HCT116 (cell line): ENCODE measurements at regions not wholly inside any gene's neighbourhood (a gene's known extent, or its start where the extent isn't known, plus 50 kb on each side); places are given as distances from the start of the nearest gene placed in this dataset.

Experiments
- ATAC-seq: fragments of 200-7000 bp; cut with Tn5 transposase; 2 replicates; pipeline ENCODE4 v1.9.1; 2020; ENCODE audit warnings: mild to moderate bottlenecking, moderate library complexity
- BruUV-seq: library from RNA; stranded (reverse); fragments of 400-500 nt; replicated peaks from 2 replicates; lab custom pipeline; 2021; lab: Mats Ljungman, UMichigan
- CTCF ChIA-PET: fragments of 300-600 bp; sonication (Branson Sonifier 250); formaldehyde crosslinking; loops from one replicate; lab custom pipeline; 2021; ENCODE audit warnings: antibody characterized with exemption; lab: Charles Lee
- POLR2A ChIA-PET: fragments of 300-600, 350-600 bp; sonication (Branson Sonifier 250); formaldehyde crosslinking; loops from one replicate; lab custom pipeline; 2021; ENCODE audit warnings: antibody characterized with exemption; lab: Charles Lee
- RAD21 ChIA-PET, 2 experiments: fragments of 300-600 bp; sonication (Branson Sonifier 250); formaldehyde crosslinking; loops; one replicate each; lab custom pipeline; 2023; ENCODE audit warnings: low total read pairs in 2 of 2; ENCODE audit not compliant: uncharacterized antibody in 2 of 2, unreplicated experiment in 2 of 2, low non-redundant PET in 1 of 2; lab: Charles Lee
- DNase-seq: peaks from one replicate; pipeline ENCODE4 v3.0.0-alpha.2; 2010; ENCODE audit warnings: low read depth, low spot score
- H2AFZ ChIP-seq: fragments of 200-600 bp; shearing (Covaris generic), sonication (generic); 2 replicates; pipeline ENCODE4 v1.6.1; 2017; ENCODE audit warnings: low read depth, mixed run types, mixed read lengths, antibody characterized with exemption, low read length; ENCODE audit not compliant: poor library complexity, severe bottlenecking
- H3K27ac ChIP-seq: 2 replicates; pipeline ENCODE4 v1.5.1; 2012; ENCODE audit warnings: low read depth, low read length
- H3K27me3 ChIP-seq: fragments of 200-600 bp; sonication (generic); 2 replicates; pipeline ENCODE4 v1.6.1; 2016; ENCODE audit warnings: mixed run types, low read length, mixed read lengths; ENCODE audit not compliant: insufficient read depth
- H3K36me3 ChIP-seq, 2 experiments: fragments of 200-500 bp in 1 of 2; fragments of 200-600 bp in 1 of 2; sonication (Bioruptor generic) in 1 of 2; sonication (generic) in 1 of 2; 2 replicates each; pipeline versions ENCODE4 v1.5.1 to v1.6.1; 2014 to 2016; ENCODE audit warnings: low read length in 2 of 2, inconsistent platforms in 1 of 2, mixed read lengths in 1 of 2, mixed run types in 1 of 2; ENCODE audit not compliant: insufficient read depth in 2 of 2, control insufficient read depth in 1 of 2
- H3K4me1 ChIP-seq, 2 experiments: fragments of 200-600 bp in 1 of 2; sonication (generic) in 1 of 2; 2 replicates each; pipeline versions ENCODE4 v1.5.1 to v1.6.1; 2012 to 2017; ENCODE audit warnings: low read length in 2 of 2, inconsistent platforms in 1 of 2, mild to moderate bottlenecking in 1 of 2, mixed read lengths in 1 of 2, mixed run types in 1 of 2, moderate library complexity in 1 of 2; ENCODE audit not compliant: insufficient read depth in 2 of 2, control insufficient read depth in 1 of 2
- H3K4me2 ChIP-seq: fragments of 200-600 bp; sonication (generic); 2 replicates; pipeline ENCODE4 v1.6.1; 2017; ENCODE audit warnings: mixed run types, low read length, mixed read lengths
- H3K4me3 ChIP-seq, 2 experiments: fragments of 200-600 bp in 1 of 2; sonication (generic) in 1 of 2; replicated peaks in 1 of 2; 2 replicates each; pipeline ENCODE4 v1.5.1; 2011 to 2016; ENCODE audit warnings: low read length in 2 of 2, control low read depth in 1 of 2, low read depth in 1 of 2, mild to moderate bottlenecking in 1 of 2, mixed read lengths in 1 of 2, mixed run types in 1 of 2
- H3K79me2 ChIP-seq: fragments of 200-600 bp; sonication (generic); 2 replicates; pipeline ENCODE4 v1.6.1; 2017; ENCODE audit warnings: mild to moderate bottlenecking, mixed run types, low read length, moderate library complexity, mixed read lengths; ENCODE audit not compliant: insufficient read depth
- H3K9ac ChIP-seq: fragments of 200-600 bp; sonication (generic); 2 replicates; pipeline ENCODE4 v1.6.1; 2016; ENCODE audit warnings: low read length, mixed read lengths
- H3K9me2 ChIP-seq: fragments of 200-600 bp; sonication (generic), shearing (Covaris generic); 2 replicates; pipeline ENCODE4 v1.6.1; 2017; ENCODE audit warnings: mixed run types, mild to moderate bottlenecking, moderate library complexity; ENCODE audit not compliant: insufficient read depth
- H3K9me3 ChIP-seq, 2 experiments: fragments of 200-500 bp in 1 of 2; fragments of 200-600 bp in 1 of 2; sonication (Bioruptor generic) in 1 of 2; sonication (generic) in 1 of 2; 2 replicates each; pipeline ENCODE4 v1.6.1; 2014 to 2017; ENCODE audit warnings: low read length in 2 of 2, mixed read lengths in 2 of 2, inconsistent platforms in 1 of 2, low read depth in 1 of 2, mild to moderate bottlenecking in 1 of 2, mixed run types in 1 of 2, moderate library complexity in 1 of 2; ENCODE audit not compliant: control insufficient read depth in 1 of 2, insufficient read depth in 1 of 2
- H4K20me1 ChIP-seq: fragments of 200-600 bp; sonication (generic), shearing (Covaris generic); 2 replicates; pipeline ENCODE4 v1.6.1; 2017; ENCODE audit warnings: mixed run types, mild to moderate bottlenecking, moderate library complexity; ENCODE audit not compliant: insufficient read depth
- ELF1 ChIP-seq: IDR thresholded peaks from 2 replicates; pipeline ENCODE4 v1.6.1; 2012; ENCODE audit warnings: low read depth, borderline replicate concordance
- EZH2 ChIP-seq: fragments of 200-600 bp; sonication (generic); IDR thresholded peaks from 2 replicates; pipeline ENCODE4 v1.6.1; 2017; ENCODE audit warnings: antibody characterized with exemption, mixed run types
- EZH2phosphoT487 ChIP-seq: fragments of 200-600 bp; IDR thresholded peaks from 2 replicates; pipeline ENCODE4 v1.6.1; 2018; ENCODE audit warnings: antibody characterized with exemption, borderline replicate concordance
- FOSL1 ChIP-seq: IDR thresholded peaks from 2 replicates; pipeline ENCODE4 v1.6.1; 2012; ENCODE audit warnings: low read depth
- JUND ChIP-seq: IDR thresholded peaks from 2 replicates; pipeline ENCODE4 v1.6.1; 2012
- RAD21 ChIP-seq: IDR thresholded peaks from 2 replicates; pipeline ENCODE4 v1.6.1; 2012; ENCODE audit warnings: low read depth, mild to moderate bottlenecking
- SIN3A ChIP-seq: IDR thresholded peaks from 2 replicates; pipeline ENCODE4 v1.6.1; 2012; ENCODE audit warnings: low read depth
- SP1 ChIP-seq: IDR thresholded peaks from 2 replicates; pipeline ENCODE4 v1.6.1; 2012; ENCODE audit warnings: low read depth
- TCF7L2 ChIP-seq: IDR thresholded peaks from 2 replicates; pipeline ENCODE4 v1.7.0; 2011; ENCODE audit warnings: borderline replicate concordance, inconsistent platforms; ENCODE audit not compliant: insufficient read depth, insufficient read length; ENCODE audit errors: extremely low read depth
- ZNF274 ChIP-seq: fragments of 200-500 bp; sonication (Bioruptor generic); IDR thresholded peaks from 2 replicates; pipeline ENCODE4 v1.6.1; 2014; ENCODE audit warnings: mild to moderate bottlenecking, low read depth, low read length, inconsistent platforms
- intact Hi-C: fragments of 100-400 bp; cut with micrococcal nuclease; formaldehyde crosslinking; loops from 2 replicates; pipeline ENCODE4 v1.10.0; 2022
- TF ChIP-seq, protein P1 (sequence below): IDR thresholded peaks from 2 replicates; pipeline ENCODE4 v1.6.1; 2012; ENCODE audit warnings: low read depth
- TF ChIP-seq, protein P2 (sequence below): IDR thresholded peaks from 2 replicates; pipeline ENCODE4 v1.6.1; 2012
- TF ChIP-seq, protein P3 (sequence below): IDR thresholded peaks from 2 replicates; pipeline ENCODE4 v1.6.1; 2011; ENCODE audit warnings: mild to moderate bottlenecking, low read length, moderate library complexity; ENCODE audit not compliant: insufficient replicate concordance; ENCODE audit errors: extremely low read depth
- TF ChIP-seq, protein P4 (sequence below), 3 experiments: fragments of 200-600 bp in 1 of 3; sonication (generic) in 1 of 3; IDR thresholded peaks in 2 of 3; conservative IDR thresholded peaks in 1 of 3; 2 replicates each; pipeline ENCODE4 v1.5.1; 2012 to 2017; ENCODE audit warnings: low read depth in 2 of 3, low read length in 2 of 3, antibody characterized with exemption in 1 of 3, borderline replicate concordance in 1 of 3, control low read depth in 1 of 3, mild to moderate bottlenecking in 1 of 3, mixed read lengths in 1 of 3, mixed run types in 1 of 3, moderate library complexity in 1 of 3; ENCODE audit not compliant: insufficient read depth in 1 of 3

DNA sequence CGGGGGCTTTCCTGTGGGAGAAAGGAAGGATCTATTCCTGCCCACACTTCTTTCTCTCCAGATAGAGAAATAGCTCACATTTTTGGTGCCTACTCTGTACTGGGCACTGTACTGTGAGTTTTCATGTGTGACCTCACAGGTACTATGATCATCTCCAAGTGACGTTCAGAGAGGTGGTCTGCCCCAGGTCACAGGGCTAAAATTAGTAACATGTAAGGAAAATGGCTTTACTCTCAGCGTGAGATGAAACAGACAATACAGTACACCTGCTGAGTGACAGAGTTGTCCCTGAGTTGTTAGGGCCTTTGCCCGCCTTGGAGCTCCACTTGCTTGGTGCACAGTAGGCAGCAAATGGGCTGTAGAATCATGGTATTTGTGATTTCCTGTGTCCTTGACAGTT is 306.1 kb upstream of the DMRT1 start:
- H3K36me3 ChIP-seq: no peaks in the 10 kb centered on the region
- H2AFZ ChIP-seq: no peak overlapping the region
- no peak overlapping the region for H3K4me2 ChIP-seq
- H3K4me3 ChIP-seq: no peak overlapping the region
- POLR2A ChIA-PET: no interaction called here
- no peak for TF ChIP-seq RAD21
- no peak for TF ChIP-seq SP1
- TF ChIP-seq SIN3A: no peak
- TF ChIP-seq TCF7L2: no peak
- TF ChIP-seq, protein P1, sequence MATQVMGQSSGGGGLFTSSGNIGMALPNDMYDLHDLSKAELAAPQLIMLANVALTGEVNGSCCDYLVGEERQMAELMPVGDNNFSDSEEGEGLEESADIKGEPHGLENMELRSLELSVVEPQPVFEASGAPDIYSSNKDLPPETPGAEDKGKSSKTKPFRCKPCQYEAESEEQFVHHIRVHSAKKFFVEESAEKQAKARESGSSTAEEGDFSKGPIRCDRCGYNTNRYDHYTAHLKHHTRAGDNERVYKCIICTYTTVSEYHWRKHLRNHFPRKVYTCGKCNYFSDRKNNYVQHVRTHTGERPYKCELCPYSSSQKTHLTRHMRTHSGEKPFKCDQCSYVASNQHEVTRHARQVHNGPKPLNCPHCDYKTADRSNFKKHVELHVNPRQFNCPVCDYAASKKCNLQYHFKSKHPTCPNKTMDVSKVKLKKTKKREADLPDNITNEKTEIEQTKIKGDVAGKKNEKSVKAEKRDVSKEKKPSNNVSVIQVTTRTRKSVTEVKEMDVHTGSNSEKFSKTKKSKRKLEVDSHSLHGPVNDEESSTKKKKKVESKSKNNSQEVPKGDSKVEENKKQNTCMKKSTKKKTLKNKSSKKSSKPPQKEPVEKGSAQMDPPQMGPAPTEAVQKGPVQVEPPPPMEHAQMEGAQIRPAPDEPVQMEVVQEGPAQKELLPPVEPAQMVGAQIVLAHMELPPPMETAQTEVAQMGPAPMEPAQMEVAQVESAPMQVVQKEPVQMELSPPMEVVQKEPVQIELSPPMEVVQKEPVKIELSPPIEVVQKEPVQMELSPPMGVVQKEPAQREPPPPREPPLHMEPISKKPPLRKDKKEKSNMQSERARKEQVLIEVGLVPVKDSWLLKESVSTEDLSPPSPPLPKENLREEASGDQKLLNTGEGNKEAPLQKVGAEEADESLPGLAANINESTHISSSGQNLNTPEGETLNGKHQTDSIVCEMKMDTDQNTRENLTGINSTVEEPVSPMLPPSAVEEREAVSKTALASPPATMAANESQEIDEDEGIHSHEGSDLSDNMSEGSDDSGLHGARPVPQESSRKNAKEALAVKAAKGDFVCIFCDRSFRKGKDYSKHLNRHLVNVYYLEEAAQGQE: no peak
- TF ChIP-seq EZH2phosphoT487: no peak
- TF ChIP-seq JUND: no peak
- TF ChIP-seq, protein P2, sequence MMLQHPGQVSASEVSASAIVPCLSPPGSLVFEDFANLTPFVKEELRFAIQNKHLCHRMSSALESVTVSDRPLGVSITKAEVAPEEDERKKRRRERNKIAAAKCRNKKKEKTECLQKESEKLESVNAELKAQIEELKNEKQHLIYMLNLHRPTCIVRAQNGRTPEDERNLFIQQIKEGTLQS: no peak
- no peak for TF ChIP-seq EZH2
- TF ChIP-seq FOSL1: no peak
- no peak for TF ChIP-seq ZNF274
- TF ChIP-seq, protein P3, sequence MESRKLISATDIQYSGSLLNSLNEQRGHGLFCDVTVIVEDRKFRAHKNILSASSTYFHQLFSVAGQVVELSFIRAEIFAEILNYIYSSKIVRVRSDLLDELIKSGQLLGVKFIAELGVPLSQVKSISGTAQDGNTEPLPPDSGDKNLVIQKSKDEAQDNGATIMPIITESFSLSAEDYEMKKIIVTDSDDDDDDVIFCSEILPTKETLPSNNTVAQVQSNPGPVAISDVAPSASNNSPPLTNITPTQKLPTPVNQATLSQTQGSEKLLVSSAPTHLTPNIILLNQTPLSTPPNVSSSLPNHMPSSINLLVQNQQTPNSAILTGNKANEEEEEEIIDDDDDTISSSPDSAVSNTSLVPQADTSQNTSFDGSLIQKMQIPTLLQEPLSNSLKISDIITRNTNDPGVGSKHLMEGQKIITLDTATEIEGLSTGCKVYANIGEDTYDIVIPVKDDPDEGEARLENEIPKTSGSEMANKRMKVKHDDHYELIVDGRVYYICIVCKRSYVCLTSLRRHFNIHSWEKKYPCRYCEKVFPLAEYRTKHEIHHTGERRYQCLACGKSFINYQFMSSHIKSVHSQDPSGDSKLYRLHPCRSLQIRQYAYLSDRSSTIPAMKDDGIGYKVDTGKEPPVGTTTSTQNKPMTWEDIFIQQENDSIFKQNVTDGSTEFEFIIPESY: no peak
- no peak for TF ChIP-seq ELF1
- TF ChIP-seq, protein P4, sequence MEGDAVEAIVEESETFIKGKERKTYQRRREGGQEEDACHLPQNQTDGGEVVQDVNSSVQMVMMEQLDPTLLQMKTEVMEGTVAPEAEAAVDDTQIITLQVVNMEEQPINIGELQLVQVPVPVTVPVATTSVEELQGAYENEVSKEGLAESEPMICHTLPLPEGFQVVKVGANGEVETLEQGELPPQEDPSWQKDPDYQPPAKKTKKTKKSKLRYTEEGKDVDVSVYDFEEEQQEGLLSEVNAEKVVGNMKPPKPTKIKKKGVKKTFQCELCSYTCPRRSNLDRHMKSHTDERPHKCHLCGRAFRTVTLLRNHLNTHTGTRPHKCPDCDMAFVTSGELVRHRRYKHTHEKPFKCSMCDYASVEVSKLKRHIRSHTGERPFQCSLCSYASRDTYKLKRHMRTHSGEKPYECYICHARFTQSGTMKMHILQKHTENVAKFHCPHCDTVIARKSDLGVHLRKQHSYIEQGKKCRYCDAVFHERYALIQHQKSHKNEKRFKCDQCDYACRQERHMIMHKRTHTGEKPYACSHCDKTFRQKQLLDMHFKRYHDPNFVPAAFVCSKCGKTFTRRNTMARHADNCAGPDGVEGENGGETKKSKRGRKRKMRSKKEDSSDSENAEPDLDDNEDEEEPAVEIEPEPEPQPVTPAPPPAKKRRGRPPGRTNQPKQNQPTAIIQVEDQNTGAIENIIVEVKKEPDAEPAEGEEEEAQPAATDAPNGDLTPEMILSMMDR (IDR thresholded peaks at IDR 0.05 in 2 of 3, conservative IDR thresholded peaks at IDR 0.05 in 1 of 3; ENCODE audit: borderline replicate concordance in 1 of 3, insufficient read depth in 1 of 3, low read depth in 2 of 3, low read length in 2 of 3): no peak
- H3K27me3 ChIP-seq: no peaks in the 10 kb centered on the region
- no peak overlapping the region for H3K27ac ChIP-seq
- H3K9me2 ChIP-seq: no peaks in the 10 kb centered on the region
- CTCF ChIA-PET: no interaction called here
- H3K4me1 ChIP-seq: peaks cover 6 to 8% of the 10 kb centered on the region in 2 experiments
- no peak overlapping the region for H3K9ac ChIP-seq
- H3K9me3 ChIP-seq: no peaks in the 10 kb centered on the region
- ATAC-seq: no peak
- H4K20me1 ChIP-seq: no peaks in the 10 kb centered on the region
- BruUV-seq: no TSS peak
- no peak for DNase-seq
- H3K79me2 ChIP-seq: peaks cover 33% of the 10 kb centered on the region
- RAD21 ChIA-PET: no interaction called here
- intact Hi-C loops: no loop called here
